Omental fat pad (tissue), 3 donors: ENCODE measurements at regions not wholly inside any gene's neighbourhood (a gene's known extent, or its start where the extent isn't known, plus 50 kb on each side); places are given as distances from the start of the nearest gene placed in this dataset.
A peak's percentile ranks its signal among the peaks of the same experiment; 100 is the strongest.
"Not testable (repeated sequence)": the region's sequence is repeated elsewhere in the genome, so short reads cannot be mapped to it uniquely, and the experiment has no call there.

Experiments used
- ATAC-seq: fragments of 150-250 bp; one replicate; pipeline ENCODE4 v1.9.1; 2016; ENCODE audit warnings: mild to moderate bottlenecking, moderate library complexity; ENCODE audit not compliant: low FRiP score
- DNase-seq: peaks from one replicate; pipeline ENCODE4 v3.0.0-alpha.2; 2019; ENCODE audit warnings: low spot score
- CTCF ChIP-seq, 3 donors: fragments of 450-650 bp; IDR thresholded peaks; one replicate each; pipeline ENCODE4 v1.5.1; 2016 to 2017; ENCODE audit warnings: antibody characterized with exemption in 3 of 3, mild to moderate bottlenecking in 3 of 3, moderate library complexity in 2 of 3

- DNase-seq (no peak), ATAC-seq (no peak)
- TF ChIP-seq CTCF (IDR thresholded peaks at IDR 0.05): no peak
These were observed 231.6 kb upstream of the CWC22 start for GRCh38 chr2:180238729-180239128.

- not testable (repeated sequence) for DNase-seq, ATAC-seq
These were observed 229.0 kb upstream of the CWC22 start for GRCh38 chr2:180236061-180236460.

GRCh38 chr2:180235506-180235905, 228.4 kb upstream of the CWC22 start:
- not testable (repeated sequence) for DNase-seq, ATAC-seq

GRCh38 chr2:180234991-180235390, 227.9 kb upstream of the CWC22 start:
- not testable (repeated sequence) for DNase-seq, ATAC-seq

GRCh38 chr2:180231015-180231414, 223.9 kb upstream of the CWC22 start:
- DNase-seq (no peak), ATAC-seq (no peak)
- no peak for TF ChIP-seq CTCF (IDR thresholded peaks at IDR 0.05)

GRCh38 chr2:180227461-180227860, 220.4 kb upstream of the CWC22 start:
- no peak for TF ChIP-seq CTCF (IDR thresholded peaks at IDR 0.05)
- DNase-seq: no peak
- no peak for ATAC-seq

- TF ChIP-seq CTCF (IDR thresholded peaks at IDR 0.05): no peak
- DNase-seq: no peak
- no peak for ATAC-seq
These were observed 218.0 kb upstream of the CWC22 start for GRCh38 chr2:180225118-180225517.

- no peak for DNase-seq
- no peak for TF ChIP-seq CTCF (IDR thresholded peaks at IDR 0.05)
- ATAC-seq: peak; percentile 41
These were observed 215.5 kb upstream of the CWC22 start for GRCh38 chr2:180222644-180223043.

- no peak for DNase-seq
These were observed 212.4 kb upstream of the CWC22 start for GRCh38 chr2:180219491-180219890.

More at GRCh38 chr2:180219491-180219890, 212.4 kb upstream of the CWC22 start:
- no peak for ATAC-seq
- no peak for TF ChIP-seq CTCF (IDR thresholded peaks at IDR 0.05)
